ENCODE measurements at regions not wholly inside any gene's neighbourhood (a gene's known extent, or its start where the extent isn't known, plus 50 kb on each side); places are given as distances from the start of the nearest gene placed in this dataset.

- Histone ChIP-seq H3K27me3 (ENCODE audit: insufficient read depth, low read length) (no peaks in the 10 kb centered on the region), H3K4me2 (ENCODE audit: insufficient read depth, low read length) (no peak overlapping the region), H3K79me2 (ENCODE audit: insufficient read depth, low read length) (no peaks in the 10 kb centered on the region), H4K20me1 (ENCODE audit: insufficient read depth, low read length) (no peaks in the 10 kb centered on the region), H3K9me3 (ENCODE audit: low read depth, low read length) (no peaks in the 10 kb centered on the region), H3K36me3 (ENCODE audit: insufficient read depth, low read length) (no peaks in the 10 kb centered on the region), H3K4me3 (ENCODE audit: insufficient read depth, low read length) (no peak overlapping the region), H3K27ac (ENCODE audit: low read depth, low read length) (no peak overlapping the region), H3K4me1 (ENCODE audit: insufficient read depth, low read length) (no peaks in the 10 kb centered on the region), H2AFZ (ENCODE audit: low read length) (peak overlapping the region; percentile 45)
- DNase-seq (ENCODE audit: insufficient read length, low spot score, missing footprints): no peak
- no peak for TF ChIP-seq CTCF (IDR thresholded peaks at IDR 0.05; ENCODE audit: extremely low read depth, low read depth, low read length)
Observed at GRCh38 chr4:125131891-125132680, 182.7 kb upstream of the FAT4 start.

GRCh38 chr4:125125276-125125675 is 189.5 kb upstream of the FAT4 start:
- H3K27ac ChIP-seq (ENCODE audit: low read depth, low read length): no peak overlapping the region
- H4K20me1 ChIP-seq (ENCODE audit: insufficient read depth, low read length): no peaks in the 10 kb centered on the region
- TF ChIP-seq CTCF (IDR thresholded peaks at IDR 0.05; ENCODE audit: extremely low read depth, low read depth, low read length): no peak
- H3K4me1 ChIP-seq (ENCODE audit: insufficient read depth, low read length): no peaks in the 10 kb centered on the region
- no peak for DNase-seq (ENCODE audit: insufficient read length, low spot score, missing footprints)
- no peaks in the 10 kb centered on the region for H3K27me3 ChIP-seq (ENCODE audit: insufficient read depth, low read length)
- peak overlapping the region; percentile 41 for H3K4me3 ChIP-seq (ENCODE audit: insufficient read depth, low read length)
- H3K9me3 ChIP-seq (ENCODE audit: low read depth, low read length): no peaks in the 10 kb centered on the region
- H3K79me2 ChIP-seq (ENCODE audit: insufficient read depth, low read length): no peaks in the 10 kb centered on the region
- peak overlapping the region; percentile 79 for H2AFZ ChIP-seq (ENCODE audit: low read length)
- H3K36me3 ChIP-seq (ENCODE audit: insufficient read depth, low read length): no peaks in the 10 kb centered on the region
- peak overlapping the region; percentile 41 for H3K4me2 ChIP-seq (ENCODE audit: insufficient read depth, low read length)

GRCh38 chr4:125123570-125124109 is 191.1 kb upstream of the FAT4 start:
- H3K36me3 ChIP-seq (ENCODE audit: insufficient read depth, low read length): no peaks in the 10 kb centered on the region
- no peaks in the 10 kb centered on the region for H3K4me1 ChIP-seq (ENCODE audit: insufficient read depth, low read length)
- TF ChIP-seq CTCF (IDR thresholded peaks at IDR 0.05; ENCODE audit: extremely low read depth, low read depth, low read length): no peak
- no peak overlapping the region for H3K27ac ChIP-seq (ENCODE audit: low read depth, low read length)
- H3K4me3 ChIP-seq (ENCODE audit: insufficient read depth, low read length): no peak overlapping the region
- no peak for DNase-seq (ENCODE audit: insufficient read length, low spot score, missing footprints)
- no peaks in the 10 kb centered on the region for H3K27me3 ChIP-seq (ENCODE audit: insufficient read depth, low read length)
- no peaks in the 10 kb centered on the region for H4K20me1 ChIP-seq (ENCODE audit: insufficient read depth, low read length)
- H3K79me2 ChIP-seq (ENCODE audit: insufficient read depth, low read length): no peaks in the 10 kb centered on the region
- H3K9me3 ChIP-seq (ENCODE audit: low read depth, low read length): no peaks in the 10 kb centered on the region
- no peak overlapping the region for H2AFZ ChIP-seq (ENCODE audit: low read length)
- no peak overlapping the region for H3K4me2 ChIP-seq (ENCODE audit: insufficient read depth, low read length)

GRCh38 chr4:125121581-125121980 is 193.2 kb upstream of the FAT4 start:
- Histone ChIP-seq H3K36me3 (ENCODE audit: insufficient read depth, low read length) (no peaks in the 10 kb centered on the region), H3K27me3 (ENCODE audit: insufficient read depth, low read length) (no peaks in the 10 kb centered on the region), H3K79me2 (ENCODE audit: insufficient read depth, low read length) (no peaks in the 10 kb centered on the region), H3K27ac (ENCODE audit: low read depth, low read length) (no peak overlapping the region), H4K20me1 (ENCODE audit: insufficient read depth, low read length) (no peaks in the 10 kb centered on the region), H3K9me3 (ENCODE audit: low read depth, low read length) (no peaks in the 10 kb centered on the region), H3K4me1 (ENCODE audit: insufficient read depth, low read length) (no peaks in the 10 kb centered on the region), H3K4me2 (ENCODE audit: insufficient read depth, low read length) (no peak overlapping the region), H2AFZ (ENCODE audit: low read length) (no peak overlapping the region), H3K4me3 (ENCODE audit: insufficient read depth, low read length) (no peak overlapping the region)
- no peak for DNase-seq (ENCODE audit: insufficient read length, low spot score, missing footprints)
- TF ChIP-seq CTCF (IDR thresholded peaks at IDR 0.05; ENCODE audit: extremely low read depth, low read depth, low read length): no peak
